ENCODE measurements at regions not wholly inside any gene's neighbourhood (a gene's known extent, or its start where the extent isn't known, plus 50 kb on each side); places are given as distances from the start of the nearest gene placed in this dataset.

- Histone ChIP-seq H3K4me1 (no peaks in the 10 kb centered on the region), H3K4me3 (no peak overlapping the region), H3K27ac (no peak overlapping the region), H3K36me3 (no peaks in the 10 kb centered on the region), H3K27me3 (no peaks in the 10 kb centered on the region), H3K9me3 (no peaks in the 10 kb centered on the region)
- WGBS: 76% methylated on average over 1 of the region's 1 CpG
- TF ChIP-seq POLR2AphosphoS5 (IDR thresholded peaks at IDR 0.05): no peak
- TF ChIP-seq CTCF (IDR thresholded peaks at IDR 0.05): no peak
- TF ChIP-seq POLR2A (IDR thresholded peaks at IDR 0.05): no peak
- TF ChIP-seq EP300 (IDR thresholded peaks at IDR 0.05): no peak
- DNase-seq (ENCODE audit: low spot score in 2 of 2): no peak
Measured at GRCh38 chr18:28999726-29000125, 822.8 kb upstream of the CDH2 start.

GRCh38 chr18:28995319-28995718 lies 818.4 kb upstream of the CDH2 start:
- TF ChIP-seq POLR2AphosphoS5 (IDR thresholded peaks at IDR 0.05) (no peak), EP300 (IDR thresholded peaks at IDR 0.05) (no peak), POLR2A (IDR thresholded peaks at IDR 0.05) (no peak)
- Histone ChIP-seq H3K4me1 (no peaks in the 10 kb centered on the region), H3K4me3 (no peak overlapping the region), H3K9me3 (no peaks in the 10 kb centered on the region), H3K27ac (no peak overlapping the region), H3K27me3 (no peaks in the 10 kb centered on the region), H3K36me3 (no peaks in the 10 kb centered on the region)
- DNase-seq (ENCODE audit: low spot score in 2 of 2): no peak

GRCh38 chr18:28984731-28985130 lies 807.8 kb upstream of the CDH2 start:
- no peak overlapping the region for H3K27ac ChIP-seq
- no peaks in the 10 kb centered on the region for H3K4me1 ChIP-seq
- no peaks in the 10 kb centered on the region for H3K9me3 ChIP-seq
- H3K36me3 ChIP-seq: no peaks in the 10 kb centered on the region
- no peak for DNase-seq (ENCODE audit: low spot score in 2 of 2)
- H3K27me3 ChIP-seq: no peaks in the 10 kb centered on the region
- H3K4me3 ChIP-seq: no peak overlapping the region
- WGBS: 38% methylated on average over 1 of the region's 1 CpG
- TF ChIP-seq EP300 (IDR thresholded peaks at IDR 0.05): no peak
- TF ChIP-seq POLR2AphosphoS5 (IDR thresholded peaks at IDR 0.05): no peak
- TF ChIP-seq CTCF (IDR thresholded peaks at IDR 0.05): no peak
- no peak for TF ChIP-seq POLR2A (IDR thresholded peaks at IDR 0.05)

- H3K9me3 ChIP-seq: no peaks in the 10 kb centered on the region
- H3K4me3 ChIP-seq: no peak overlapping the region
- WGBS: 95% methylated on average over 1 of the region's 1 CpG
- H3K27ac ChIP-seq: no peak overlapping the region
- no peak for TF ChIP-seq POLR2AphosphoS5 (IDR thresholded peaks at IDR 0.05)
- no peak for TF ChIP-seq EP300 (IDR thresholded peaks at IDR 0.05)
- TF ChIP-seq CTCF (IDR thresholded peaks at IDR 0.05): no peak
- no peak for TF ChIP-seq POLR2A (IDR thresholded peaks at IDR 0.05)
- DNase-seq (ENCODE audit: low spot score in 2 of 2): no peak
- H3K36me3 ChIP-seq: no peaks in the 10 kb centered on the region
- H3K27me3 ChIP-seq: no peaks in the 10 kb centered on the region
- no peaks in the 10 kb centered on the region for H3K4me1 ChIP-seq
Measured at GRCh38 chr18:28974504-28974903, 797.6 kb upstream of the CDH2 start.

GRCh38 chr18:28973324-28973723 lies 796.4 kb upstream of the CDH2 start:
- Histone ChIP-seq H3K36me3 (no peaks in the 10 kb centered on the region), H3K4me3 (no peak overlapping the region), H3K9me3 (no peaks in the 10 kb centered on the region), H3K27ac (no peak overlapping the region), H3K27me3 (no peaks in the 10 kb centered on the region), H3K4me1 (no peaks in the 10 kb centered on the region)
- WGBS: 86% methylated on average over 1 of the region's 1 CpG
- TF ChIP-seq CTCF (IDR thresholded peaks at IDR 0.05) (no peak), POLR2A (IDR thresholded peaks at IDR 0.05) (no peak)
- no peak for DNase-seq (ENCODE audit: low spot score in 2 of 2)

GRCh38 chr18:28972333-28972907 lies 795.5 kb upstream of the CDH2 start:
- no peak for DNase-seq (ENCODE audit: low spot score in 2 of 2)
- H3K27me3 ChIP-seq: no peaks in the 10 kb centered on the region
- TF ChIP-seq CTCF (IDR thresholded peaks at IDR 0.05): no peak
- no peak for TF ChIP-seq POLR2AphosphoS5 (IDR thresholded peaks at IDR 0.05)
- no peak for TF ChIP-seq POLR2A (IDR thresholded peaks at IDR 0.05)
- TF ChIP-seq EP300 (IDR thresholded peaks at IDR 0.05): no peak
- H3K36me3 ChIP-seq: no peaks in the 10 kb centered on the region
- no peak overlapping the region for H3K4me3 ChIP-seq
- H3K4me1 ChIP-seq: no peaks in the 10 kb centered on the region
- WGBS: 87% methylated on average over 5 of the region's 5 CpGs
- H3K27ac ChIP-seq: no peak overlapping the region
- no peaks in the 10 kb centered on the region for H3K9me3 ChIP-seq
